NCI-H226 (cell line): ENCODE measurements at regions not wholly inside any gene's neighbourhood (a gene's known extent, or its start where the extent isn't known, plus 50 kb on each side); places are given as distances from the start of the nearest gene placed in this dataset.
A peak's percentile ranks its signal among the peaks of the same experiment; 100 is the strongest.

Source experiments
- DNase-seq: peaks from one replicate; pipeline ENCODE4 v3.0.0-alpha.2; 2015

DNA sequence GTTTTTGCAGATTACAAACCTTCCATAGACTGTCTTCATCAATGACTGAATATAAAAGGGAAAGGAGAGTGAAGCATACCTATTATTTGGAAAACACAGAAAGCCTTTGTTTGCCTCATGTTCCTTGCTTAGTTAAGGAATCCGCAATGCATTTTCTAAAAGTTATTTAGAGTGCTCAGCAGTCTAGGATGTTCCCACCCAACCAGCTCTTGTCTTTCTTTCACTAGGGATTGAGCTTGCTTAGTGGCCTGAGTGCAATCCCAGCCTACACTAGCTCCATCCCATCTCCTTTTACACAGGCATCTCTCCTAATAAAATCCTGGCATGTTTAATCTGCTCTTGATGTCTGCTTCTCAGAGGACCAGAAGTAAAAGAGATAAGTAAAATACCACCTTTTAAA, 850.5 kb upstream of the GJE1 start:
- no peak for DNase-seq

DNA sequence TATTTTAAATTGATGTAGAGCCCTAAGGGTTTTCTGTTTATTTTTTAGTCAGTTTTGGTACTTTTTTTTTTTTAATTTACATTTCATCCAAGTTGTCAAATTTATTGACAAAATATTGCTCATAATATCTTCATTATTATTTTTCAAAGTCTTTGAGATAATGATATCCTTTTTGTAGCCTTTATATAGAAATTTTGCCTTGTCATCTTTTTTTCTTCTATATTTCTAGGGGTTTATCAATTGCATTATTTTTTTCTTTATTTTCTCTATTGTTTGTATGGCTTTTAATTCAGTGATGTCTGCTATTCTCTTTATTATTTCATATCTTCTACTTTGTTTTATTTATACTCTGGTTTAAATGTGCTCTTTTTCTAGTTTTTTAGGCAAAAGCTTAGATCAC, 863.0 kb upstream of the GJE1 start:
- no peak for DNase-seq

GRCh38 chr6:141267420-141267819, 865.3 kb upstream of the GJE1 start:
- no peak for DNase-seq

DNA sequence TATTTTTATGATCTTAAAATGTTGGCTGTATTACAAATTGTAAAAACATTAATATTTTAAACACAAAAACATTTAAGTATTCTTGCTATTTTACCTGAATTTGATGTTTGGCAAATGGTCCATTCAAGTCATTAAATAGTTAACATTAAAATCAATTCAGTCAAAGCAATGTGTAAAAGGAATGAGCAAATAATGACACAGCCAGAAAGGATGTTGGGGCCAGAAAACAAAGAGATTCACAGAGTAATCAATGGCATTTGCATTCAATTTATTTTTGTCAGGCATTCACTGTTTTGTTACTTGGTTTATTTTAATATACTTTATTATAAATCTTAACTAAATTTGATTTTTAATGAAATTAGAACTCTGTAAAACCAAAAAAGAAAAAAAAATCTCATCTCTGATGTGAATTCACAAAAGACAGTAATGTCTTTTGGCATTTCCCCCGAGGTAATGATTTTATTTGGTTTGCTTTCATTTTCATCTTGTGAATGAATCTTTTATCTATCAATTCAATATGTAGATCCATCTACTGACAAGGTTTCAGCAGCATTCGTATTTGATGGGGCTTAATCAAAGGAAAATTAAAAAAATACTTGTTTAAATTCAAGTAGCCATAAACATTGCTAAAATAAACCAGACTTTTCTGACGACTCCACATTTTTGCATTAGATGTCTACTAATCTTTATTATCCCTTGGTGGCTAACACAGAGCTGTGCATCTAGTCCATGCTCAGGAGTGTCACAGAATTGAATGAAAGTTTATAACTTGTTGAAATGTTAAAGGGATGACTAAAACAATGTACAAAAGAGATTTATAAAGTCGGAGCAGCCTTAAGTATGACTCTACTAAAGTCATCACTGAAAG, 866.7 kb upstream of the GJE1 start:
- no peak for DNase-seq

DNA sequence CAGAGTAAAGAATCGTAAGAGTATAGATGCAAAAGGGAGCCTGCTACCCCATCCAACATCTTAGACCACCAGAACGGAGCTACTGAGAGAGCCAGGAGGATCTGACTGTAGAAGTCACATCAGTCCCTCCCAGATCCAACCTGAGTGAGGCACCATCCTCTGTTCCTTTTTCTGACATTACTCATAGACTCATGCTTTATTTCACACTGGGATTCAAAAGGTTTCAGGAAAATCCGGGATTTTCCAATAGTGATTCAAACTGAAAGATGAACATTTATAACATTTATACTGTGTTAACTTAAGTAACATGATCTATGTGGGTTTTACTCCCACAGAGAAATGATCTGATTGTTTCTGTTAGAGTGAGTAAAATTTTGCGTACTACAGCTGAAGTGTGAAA, 868.6 kb upstream of the GJE1 start:
- no peak for DNase-seq

DNA sequence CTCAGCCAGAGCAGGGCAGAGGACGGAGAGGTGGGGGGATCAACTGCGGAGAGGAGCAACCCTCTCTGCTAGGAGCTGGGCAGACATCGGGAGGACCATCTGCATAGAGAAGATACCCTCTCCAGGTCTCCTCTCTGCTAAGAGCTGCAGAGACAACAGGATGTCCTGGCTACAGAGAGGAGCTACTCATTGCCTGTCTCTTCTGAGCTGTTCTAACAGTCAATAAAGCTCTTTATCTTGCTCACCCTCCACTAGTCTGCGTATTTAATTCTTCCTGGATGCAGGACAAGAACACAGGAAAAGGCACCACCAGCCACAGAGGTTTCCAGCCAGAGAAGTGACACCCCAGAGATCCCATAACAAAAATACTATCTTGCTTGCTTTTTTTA, 871.1 kb upstream of the GJE1 start:
- DNase-seq: no peak

GRCh38 chr6:141261016-141261671, 871.6 kb upstream of the GJE1 start:
- no peak for DNase-seq

GRCh38 chr6:141260627-141261015, 872.1 kb upstream of the GJE1 start:
- DNase-seq: no peak

DNA sequence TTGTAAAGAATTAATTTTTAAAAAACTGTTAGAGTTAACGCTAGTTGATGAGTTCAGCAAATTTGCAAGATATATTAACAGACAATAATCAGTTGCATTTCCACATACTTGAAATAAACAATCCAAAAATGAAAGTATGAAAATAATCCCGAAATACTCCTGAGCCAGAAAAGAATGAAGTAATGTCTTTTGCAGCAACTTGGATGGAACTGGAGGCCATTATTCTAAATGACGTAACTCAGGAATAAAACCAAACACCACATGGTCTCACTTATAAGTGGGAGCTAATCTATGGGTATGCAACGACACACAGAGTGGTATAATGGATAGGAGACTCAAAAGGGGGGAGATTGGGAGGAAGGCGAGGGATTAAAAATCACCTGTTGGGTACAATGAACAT, 872.9 kb upstream of the GJE1 start:
- no peak for DNase-seq

- no peak for DNase-seq
Measured at GRCh38 chr6:141259091-141259490, 873.6 kb upstream of the GJE1 start.

DNA sequence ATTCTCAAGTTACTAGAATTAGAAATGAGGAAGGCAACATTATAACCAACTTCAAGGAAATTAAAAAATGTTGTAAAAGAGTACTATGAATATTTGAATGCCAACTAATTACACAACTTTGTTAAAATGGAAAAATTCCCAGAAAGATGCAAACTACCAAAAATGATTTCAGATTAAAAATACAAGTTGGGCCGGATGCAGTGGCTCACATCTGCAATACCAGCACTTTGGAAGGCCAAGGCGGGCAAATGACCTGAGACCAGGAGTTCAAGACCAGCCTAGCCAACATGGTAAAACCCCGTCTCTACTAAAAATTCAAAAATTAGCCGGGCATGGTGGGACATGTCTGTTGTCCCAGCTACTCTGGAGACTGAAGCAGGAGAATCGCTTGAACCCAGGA, 874.2 kb upstream of the GJE1 start:
- no peak for DNase-seq

DNA sequence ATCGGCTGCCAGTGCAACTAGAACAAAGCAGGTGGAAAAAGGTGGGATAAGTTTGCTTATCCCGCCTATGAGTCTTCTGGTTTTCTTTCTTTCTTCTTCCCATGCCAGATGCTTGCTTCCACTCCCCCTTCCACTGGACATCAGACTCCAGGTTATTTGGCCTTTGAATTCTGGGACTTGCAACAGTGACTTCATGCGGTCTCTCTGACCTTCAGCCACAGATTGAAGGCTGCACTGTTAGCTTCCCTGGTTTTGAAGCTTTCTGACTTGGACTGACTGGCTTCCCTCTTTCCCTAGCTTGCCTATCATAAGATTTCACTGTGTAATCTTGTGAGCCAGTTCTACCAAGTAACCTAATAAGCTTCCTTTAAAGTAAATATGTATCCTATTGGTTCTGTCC, 878.4 kb upstream of the GJE1 start:
- no peak for DNase-seq

- DNase-seq: no peak
Measured at GRCh38 chr6:141252828-141253608, 879.7 kb upstream of the GJE1 start.

GRCh38 chr6:141251286-141251685, 881.4 kb upstream of the GJE1 start:
- no peak for DNase-seq

DNA sequence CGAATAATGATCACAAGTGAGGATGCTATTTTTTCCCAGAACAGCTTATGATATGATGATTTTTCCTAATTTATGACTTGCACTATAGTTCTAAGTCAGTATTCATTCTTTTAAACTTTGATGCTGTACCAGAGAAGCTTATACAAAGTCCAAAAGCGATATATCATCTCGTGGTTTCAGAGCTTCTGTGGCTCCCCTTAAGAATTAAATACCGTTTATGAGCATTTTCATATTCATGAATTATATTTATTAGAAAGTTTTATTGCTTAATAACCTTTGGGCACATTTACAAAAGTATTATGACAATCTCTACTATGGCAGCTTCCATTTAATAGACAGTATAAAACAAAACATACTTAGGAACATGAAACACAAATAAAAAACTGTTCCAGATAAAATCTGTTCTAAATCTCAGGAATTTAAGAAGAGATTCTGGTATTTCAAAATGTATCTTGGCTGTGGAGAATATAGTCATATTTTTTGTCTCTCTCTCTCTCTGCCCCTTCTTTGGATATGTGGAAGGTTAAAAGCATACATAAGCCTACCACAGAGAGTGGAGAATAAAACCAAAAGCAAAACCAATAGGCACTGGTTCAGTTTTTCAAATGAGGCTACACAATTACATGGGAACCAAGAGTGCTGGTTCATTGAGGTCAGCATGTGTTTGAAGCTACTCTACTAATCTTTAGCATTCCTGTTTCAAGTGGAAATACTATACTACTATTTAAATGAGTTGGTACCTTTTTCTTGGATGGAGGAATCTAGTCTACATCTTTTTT, 884.5 kb upstream of the GJE1 start:
- DNase-seq: no peak

DNA sequence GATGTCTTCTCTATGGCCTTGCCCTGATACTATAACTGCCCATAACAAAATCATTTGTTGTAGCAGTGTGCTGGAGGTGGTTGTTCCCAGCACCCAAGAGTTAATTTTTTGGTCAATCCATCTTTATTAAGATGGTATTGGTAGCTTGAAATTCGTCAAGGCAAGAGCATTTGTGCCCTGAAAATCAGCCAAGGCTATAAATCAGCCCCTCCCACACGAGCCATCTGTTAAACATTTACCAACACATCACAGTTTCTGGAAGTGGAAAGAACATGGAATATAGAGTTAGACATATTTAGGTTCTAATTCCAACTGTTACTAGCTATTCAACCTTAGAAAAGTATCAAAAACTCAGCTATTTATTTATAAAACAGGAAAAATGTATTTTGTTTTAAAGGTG, 888.4 kb upstream of the GJE1 start:
- no peak for DNase-seq

GRCh38 chr6:141242957-141243356, 889.8 kb upstream of the GJE1 start:
- DNase-seq: no peak

GRCh38 chr6:141229296-141229695, 903.4 kb upstream of the GJE1 start:
- no peak for DNase-seq

DNA sequence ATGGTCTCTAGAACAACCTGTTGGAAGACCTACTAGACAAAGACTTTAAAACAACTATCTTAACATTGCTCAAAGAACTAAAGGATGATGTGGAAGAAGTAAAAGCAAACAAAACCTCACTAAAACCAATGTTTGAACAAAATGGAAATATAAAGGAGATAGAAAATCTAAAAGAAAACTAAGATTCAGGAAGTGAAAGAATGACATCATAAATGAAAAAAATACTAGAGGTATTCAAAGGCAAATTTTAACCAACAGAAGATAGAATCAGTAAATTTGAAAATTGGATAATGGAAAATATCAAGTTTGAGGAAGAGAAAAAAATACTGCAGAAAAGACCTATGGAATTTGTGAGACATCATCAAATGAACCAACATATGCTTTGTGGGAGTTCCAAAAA, 914.1 kb upstream of the GJE1 start:
- DNase-seq: no peak

DNA sequence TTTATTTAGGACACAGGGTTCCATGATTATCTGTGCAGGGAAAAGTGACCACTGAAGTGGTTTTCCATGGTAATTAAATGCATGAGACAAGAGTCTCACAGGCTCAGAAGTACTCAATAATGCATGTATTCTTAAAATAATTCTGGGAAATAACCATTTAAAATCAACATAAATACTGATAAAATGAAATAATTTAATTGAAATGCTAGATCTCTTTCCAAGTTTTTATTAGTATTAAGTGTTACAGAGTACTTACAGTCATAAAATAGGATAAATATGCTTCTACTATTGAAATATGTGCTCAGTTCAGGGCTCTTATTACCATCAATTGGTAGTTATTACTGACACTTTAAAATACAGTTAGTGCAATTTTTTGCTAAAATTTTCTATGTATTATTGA, 916.0 kb upstream of the GJE1 start:
- no peak for DNase-seq

DNA sequence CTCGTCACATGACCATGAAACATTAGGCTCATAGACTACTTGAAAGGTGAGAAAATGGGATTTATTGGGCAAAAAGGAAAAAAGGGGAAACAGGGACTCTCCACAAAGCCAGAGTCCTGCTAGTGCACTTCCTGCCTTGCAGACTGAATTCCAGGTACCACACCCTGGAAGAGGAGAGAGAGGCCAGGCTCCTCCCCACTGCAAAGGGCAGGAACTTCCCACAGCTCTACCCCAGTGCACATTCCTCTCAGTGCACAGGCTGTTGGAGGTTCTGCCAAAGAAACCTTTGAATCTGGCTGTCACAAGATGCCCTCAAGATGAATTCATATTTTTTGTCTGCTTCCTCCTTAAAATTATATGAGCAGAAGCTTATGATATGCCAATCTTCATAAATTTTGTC, 920.4 kb upstream of the GJE1 start:
- peak; percentile 72 for DNase-seq

DNA sequence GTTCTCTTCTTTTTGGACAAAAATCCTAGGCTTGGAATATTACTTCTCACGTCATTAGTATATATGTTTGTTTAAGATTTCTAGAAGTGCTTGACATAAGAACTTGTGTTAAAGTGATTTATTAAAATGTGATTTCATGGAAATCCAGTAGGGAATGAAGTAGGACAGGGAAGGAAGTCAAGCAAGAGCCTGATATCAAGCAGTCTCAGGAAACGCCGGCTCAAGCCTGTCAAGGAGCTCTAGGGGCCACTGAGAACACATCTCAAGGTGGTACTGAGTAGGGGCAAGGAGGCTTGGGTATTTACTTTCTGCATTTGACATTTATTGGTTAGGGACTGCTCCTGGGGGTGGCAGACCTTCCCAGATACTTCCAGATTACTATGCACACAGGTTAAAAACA, 920.9 kb upstream of the GJE1 start:
- no peak for DNase-seq

DNA sequence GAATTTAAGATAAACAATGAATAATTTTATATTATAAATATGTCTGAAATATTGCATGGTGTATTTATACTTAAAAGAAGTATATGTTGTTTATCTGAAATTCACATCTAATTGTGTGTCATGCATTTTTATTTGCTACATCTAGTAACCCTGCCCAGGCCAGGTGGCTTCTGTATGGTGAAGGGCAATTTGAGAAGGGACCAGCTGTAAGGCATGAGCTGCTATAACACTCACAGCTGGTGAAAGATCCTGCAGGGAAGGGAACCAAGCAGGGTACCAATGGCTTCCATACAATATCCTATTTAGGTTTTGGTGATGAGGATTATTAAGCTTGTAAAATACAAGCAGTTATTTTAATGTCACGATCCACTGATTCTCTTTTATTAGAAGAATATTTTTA, 921.8 kb upstream of the GJE1 start:
- DNase-seq: no peak
